NB4 (cell line): ENCODE measurements at regions not wholly inside any gene's neighbourhood (a gene's known extent, or its start where the extent isn't known, plus 50 kb on each side); places are given as distances from the start of the nearest gene placed in this dataset.
"Not testable (repeated sequence)": the region's sequence is repeated elsewhere in the genome, so short reads cannot be mapped to it uniquely, and the experiment has no call there.

Source experiments
- DNase-seq: peaks from one replicate; pipeline ENCODE4 v3.0.0; 2010; ENCODE audit warnings: low read depth
- H3K4me3 ChIP-seq: one replicate; pipeline ENCODE4 v1.5.1; 2011; ENCODE audit warnings: mild to moderate bottlenecking, low read depth, low read length, moderate library complexity
- MYC ChIP-seq: IDR thresholded peaks from 2 replicates; pipeline ENCODE4 v1.6.1; 2011; ENCODE audit warnings: low read depth, low read length
- POLR2A ChIP-seq: IDR thresholded peaks from 2 replicates; pipeline ENCODE4 v1.6.1; 2011; ENCODE audit warnings: mild to moderate bottlenecking; ENCODE audit not compliant: insufficient read length; ENCODE audit errors: extremely low read depth
- TF ChIP-seq, protein P1 (sequence below): IDR thresholded peaks from one replicate; pipeline ENCODE4 v1.5.1; 2012; ENCODE audit warnings: low read depth, low read length
- TF ChIP-seq, protein P2 (sequence below): IDR thresholded peaks from 2 replicates; pipeline ENCODE4 v1.6.1; 2011; ENCODE audit warnings: low read depth, low read length

DNA sequence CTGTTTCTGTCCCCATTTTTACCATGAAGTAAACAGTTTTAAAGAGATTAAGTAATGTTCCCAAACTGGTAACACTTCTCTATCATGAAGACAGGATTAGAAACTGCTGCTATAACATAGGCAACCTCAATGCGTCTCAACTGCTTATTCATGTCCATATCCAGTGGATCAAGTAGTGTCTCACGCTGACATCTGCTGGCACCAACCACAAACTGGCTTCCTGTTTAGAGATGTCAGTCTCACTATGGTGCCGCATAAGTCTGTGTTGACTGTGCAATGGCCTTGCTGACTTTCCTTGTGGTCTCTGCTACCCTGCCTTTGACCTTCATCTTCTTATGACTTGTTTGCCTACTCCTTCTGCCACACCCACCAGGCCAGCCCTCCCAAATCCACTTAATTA, 369.6 kb upstream of the DPP6 start:
- TF ChIP-seq POLR2A, result no peak
- TF ChIP-seq, protein P1, sequence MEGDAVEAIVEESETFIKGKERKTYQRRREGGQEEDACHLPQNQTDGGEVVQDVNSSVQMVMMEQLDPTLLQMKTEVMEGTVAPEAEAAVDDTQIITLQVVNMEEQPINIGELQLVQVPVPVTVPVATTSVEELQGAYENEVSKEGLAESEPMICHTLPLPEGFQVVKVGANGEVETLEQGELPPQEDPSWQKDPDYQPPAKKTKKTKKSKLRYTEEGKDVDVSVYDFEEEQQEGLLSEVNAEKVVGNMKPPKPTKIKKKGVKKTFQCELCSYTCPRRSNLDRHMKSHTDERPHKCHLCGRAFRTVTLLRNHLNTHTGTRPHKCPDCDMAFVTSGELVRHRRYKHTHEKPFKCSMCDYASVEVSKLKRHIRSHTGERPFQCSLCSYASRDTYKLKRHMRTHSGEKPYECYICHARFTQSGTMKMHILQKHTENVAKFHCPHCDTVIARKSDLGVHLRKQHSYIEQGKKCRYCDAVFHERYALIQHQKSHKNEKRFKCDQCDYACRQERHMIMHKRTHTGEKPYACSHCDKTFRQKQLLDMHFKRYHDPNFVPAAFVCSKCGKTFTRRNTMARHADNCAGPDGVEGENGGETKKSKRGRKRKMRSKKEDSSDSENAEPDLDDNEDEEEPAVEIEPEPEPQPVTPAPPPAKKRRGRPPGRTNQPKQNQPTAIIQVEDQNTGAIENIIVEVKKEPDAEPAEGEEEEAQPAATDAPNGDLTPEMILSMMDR, result peak; percentile 13
- no peak overlapping the region for H3K4me3 ChIP-seq
- DNase-seq, result peak; percentile 37

- H3K4me3 ChIP-seq, result no peak overlapping the region
- no peak for DNase-seq
- TF ChIP-seq, protein P2, sequence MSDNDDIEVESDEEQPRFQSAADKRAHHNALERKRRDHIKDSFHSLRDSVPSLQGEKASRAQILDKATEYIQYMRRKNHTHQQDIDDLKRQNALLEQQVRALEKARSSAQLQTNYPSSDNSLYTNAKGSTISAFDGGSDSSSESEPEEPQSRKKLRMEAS, result no peak
- TF ChIP-seq, protein P1, result no peak
- TF ChIP-seq POLR2A, result no peak
- TF ChIP-seq MYC, result no peak
Observed at GRCh38 chr7:153696242-153696641, 356.0 kb upstream of the DPP6 start.

- no peak for TF ChIP-seq POLR2A
- TF ChIP-seq MYC, result no peak
- TF ChIP-seq, protein P2, result no peak
- TF ChIP-seq, protein P1, result no peak
- no peak for DNase-seq
- H3K4me3 ChIP-seq, result no peak overlapping the region
Observed at GRCh38 chr7:153698046-153698445, 354.2 kb upstream of the DPP6 start.

DNA sequence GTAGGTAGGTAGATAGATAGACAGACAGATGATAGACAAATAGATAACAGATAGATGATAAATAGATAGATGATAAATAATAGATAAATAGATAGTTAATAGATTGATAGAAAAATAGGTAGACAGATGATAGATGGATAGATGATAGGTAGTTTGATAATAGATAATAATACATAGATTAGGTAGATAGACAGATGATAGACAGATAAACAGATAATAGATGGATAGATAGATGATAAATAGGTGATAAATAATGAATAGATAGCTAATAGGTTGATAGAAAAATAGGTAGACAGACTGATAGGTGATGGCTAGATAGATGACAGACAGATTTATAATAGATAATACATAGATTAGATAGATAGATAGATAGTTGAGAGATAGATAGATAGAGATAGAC, 350.5 kb upstream of the DPP6 start:
- no peak overlapping the region for H3K4me3 ChIP-seq
- DNase-seq, result no peak
- TF ChIP-seq, protein P1, result no peak

DNA sequence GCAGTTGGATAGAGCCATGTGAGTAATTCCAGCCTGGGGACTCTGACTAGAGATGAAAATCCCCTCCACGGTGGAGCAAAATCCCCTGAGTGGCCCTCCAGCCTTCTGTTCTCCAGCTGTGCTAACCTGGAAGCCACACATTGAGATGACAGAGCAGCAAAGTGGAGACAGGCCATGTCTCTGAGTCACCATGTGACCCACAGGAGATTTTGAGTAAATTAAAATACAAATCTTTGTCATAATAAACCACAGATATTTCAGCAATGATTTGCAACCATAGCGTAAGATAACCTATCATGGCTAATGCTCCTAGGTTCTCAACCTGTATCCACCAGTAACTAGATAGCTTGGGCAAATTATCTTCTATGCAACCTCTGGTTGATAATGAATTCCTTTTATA, 328.3 kb upstream of the DPP6 start:
- H3K4me3 ChIP-seq, DNase-seq: not testable (repeated sequence)

GRCh38 chr7:153731504-153731903, 320.7 kb upstream of the DPP6 start:
- not testable (repeated sequence) for DNase-seq, H3K4me3 ChIP-seq

DNA sequence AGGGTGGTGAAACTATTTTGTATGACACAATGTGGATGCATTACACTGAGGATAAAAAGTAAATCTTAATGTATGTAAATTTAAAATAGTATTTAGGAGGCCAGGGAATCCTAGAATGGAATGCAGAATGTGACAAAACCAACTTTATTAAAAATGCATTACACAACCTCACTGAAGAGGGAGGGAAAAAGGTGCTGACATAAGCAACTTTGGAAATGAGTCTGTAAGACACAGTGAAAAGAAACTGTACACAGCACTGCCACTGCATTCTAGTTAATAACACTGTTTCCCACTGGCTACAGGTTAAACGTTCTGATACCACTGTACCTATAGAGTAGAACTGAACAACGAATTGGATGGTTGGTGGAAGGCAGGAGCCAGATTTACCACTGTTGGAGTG, 308.8 kb upstream of the DPP6 start:
- not testable (repeated sequence) for DNase-seq, H3K4me3 ChIP-seq

DNA sequence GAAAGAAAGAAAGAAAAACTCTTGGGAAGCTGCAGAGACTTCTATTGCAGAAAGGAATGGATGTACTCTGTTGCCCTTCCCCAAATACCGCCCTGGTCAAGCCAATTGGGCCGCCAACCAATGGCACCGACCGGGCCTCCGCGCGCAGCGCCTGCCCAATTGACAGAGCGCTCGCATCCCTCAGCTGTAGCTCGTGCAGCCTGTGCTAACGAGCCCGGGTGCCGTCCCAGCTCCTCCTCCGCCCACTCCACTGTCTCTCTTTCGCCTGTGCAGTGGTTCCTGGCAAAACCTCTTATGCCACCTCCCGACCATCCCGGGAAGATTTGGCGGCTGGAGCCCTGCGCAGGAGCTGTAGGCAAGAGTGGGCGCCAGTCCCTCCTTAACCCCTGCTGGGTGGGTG, 304.2 kb upstream of the DPP6 start:
- DNase-seq, H3K4me3 ChIP-seq: not testable (repeated sequence)

- H3K4me3 ChIP-seq, DNase-seq: not testable (repeated sequence)
Observed at GRCh38 chr7:153748885-153749284, 303.3 kb upstream of the DPP6 start.

GRCh38 chr7:153765869-153766268, 286.3 kb upstream of the DPP6 start:
- not testable (repeated sequence) for DNase-seq, H3K4me3 ChIP-seq

DNA sequence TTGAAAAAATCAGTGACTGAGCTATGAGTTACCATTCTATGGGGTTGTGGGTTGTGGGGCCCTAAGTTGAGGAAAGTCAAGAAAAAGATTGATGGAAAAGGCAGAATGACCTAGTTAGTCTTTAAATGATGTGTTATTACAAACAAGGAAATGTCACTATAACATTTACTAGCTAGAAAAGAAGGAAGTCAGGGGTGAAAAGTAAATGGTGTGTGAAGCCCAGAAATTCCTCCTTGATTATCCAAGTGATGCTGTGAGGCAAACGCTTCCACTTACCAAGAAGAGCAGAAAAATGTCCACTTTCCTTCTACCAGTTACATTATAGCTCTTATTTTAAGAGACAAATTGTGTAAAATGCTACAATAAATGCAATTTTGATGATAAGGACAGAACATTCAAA, 285.3 kb upstream of the DPP6 start:
- H3K4me3 ChIP-seq, DNase-seq: not testable (repeated sequence)
